ENCODE measurements at regions not wholly inside any gene's neighbourhood (a gene's known extent, or its start where the extent isn't known, plus 50 kb on each side); places are given as distances from the start of the nearest gene placed in this dataset.

DNA sequence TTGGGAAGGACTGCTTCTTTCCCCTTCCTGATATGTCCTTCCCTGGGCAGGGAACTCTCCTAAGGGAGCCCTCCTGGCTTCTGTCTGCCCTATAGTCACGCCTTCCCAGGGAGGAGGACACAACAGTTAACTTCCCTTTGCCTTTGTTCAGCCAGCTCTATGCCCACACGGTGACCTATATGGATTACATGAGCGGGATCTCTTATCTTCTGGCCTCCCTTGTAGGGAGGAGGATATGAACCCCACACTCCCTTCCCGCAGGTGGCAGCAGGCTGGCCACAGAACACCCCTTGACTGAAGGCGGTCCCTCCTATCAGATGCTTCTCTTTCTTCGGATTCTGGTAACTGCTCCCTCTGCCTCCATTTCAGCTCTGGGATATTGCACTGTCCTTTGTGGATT lies 135.6 kb upstream of the MAX start:
- TF ChIP-seq, protein P1, sequence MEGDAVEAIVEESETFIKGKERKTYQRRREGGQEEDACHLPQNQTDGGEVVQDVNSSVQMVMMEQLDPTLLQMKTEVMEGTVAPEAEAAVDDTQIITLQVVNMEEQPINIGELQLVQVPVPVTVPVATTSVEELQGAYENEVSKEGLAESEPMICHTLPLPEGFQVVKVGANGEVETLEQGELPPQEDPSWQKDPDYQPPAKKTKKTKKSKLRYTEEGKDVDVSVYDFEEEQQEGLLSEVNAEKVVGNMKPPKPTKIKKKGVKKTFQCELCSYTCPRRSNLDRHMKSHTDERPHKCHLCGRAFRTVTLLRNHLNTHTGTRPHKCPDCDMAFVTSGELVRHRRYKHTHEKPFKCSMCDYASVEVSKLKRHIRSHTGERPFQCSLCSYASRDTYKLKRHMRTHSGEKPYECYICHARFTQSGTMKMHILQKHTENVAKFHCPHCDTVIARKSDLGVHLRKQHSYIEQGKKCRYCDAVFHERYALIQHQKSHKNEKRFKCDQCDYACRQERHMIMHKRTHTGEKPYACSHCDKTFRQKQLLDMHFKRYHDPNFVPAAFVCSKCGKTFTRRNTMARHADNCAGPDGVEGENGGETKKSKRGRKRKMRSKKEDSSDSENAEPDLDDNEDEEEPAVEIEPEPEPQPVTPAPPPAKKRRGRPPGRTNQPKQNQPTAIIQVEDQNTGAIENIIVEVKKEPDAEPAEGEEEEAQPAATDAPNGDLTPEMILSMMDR (IDR thresholded peaks at IDR 0.05; ENCODE audit: low read depth, low read length, missing input control) = no peak
- no peak for TF ChIP-seq RXRA (IDR thresholded peaks at IDR 0.05)
- TF ChIP-seq TAF1 (conservative IDR thresholded peaks at IDR 0.05) = no peak
